Left kidney (tissue), 1 donor: ENCODE measurements at regions not wholly inside any gene's neighbourhood (a gene's known extent, or its start where the extent isn't known, plus 50 kb on each side); places are given as distances from the start of the nearest gene placed in this dataset.
"Not testable (repeated sequence)": the region's sequence is repeated elsewhere in the genome, so short reads cannot be mapped to it uniquely, and the experiment has no call there.

Experiments used
- DNase-seq: peaks from one replicate; pipeline ENCODE4 v3.0.0-alpha.2; 2013

- no peak for DNase-seq
These were observed 304.6 kb upstream of the CDH11 start for GRCh38 chr16:65426484-65426883.

GRCh38 chr16:65422934-65423333, 301.1 kb upstream of the CDH11 start:
- DNase-seq = no peak

GRCh38 chr16:65421596-65421995, 299.7 kb upstream of the CDH11 start:
- DNase-seq = no peak

GRCh38 chr16:65418435-65418834, 296.6 kb upstream of the CDH11 start:
- no peak for DNase-seq

- no peak for DNase-seq
These were observed 293.6 kb upstream of the CDH11 start for GRCh38 chr16:65415460-65415859.

GRCh38 chr16:65414284-65414984, 292.6 kb upstream of the CDH11 start:
- no peak for DNase-seq

- DNase-seq = no peak
These were observed 292.0 kb upstream of the CDH11 start for GRCh38 chr16:65413861-65414260.

GRCh38 chr16:65410801-65411200, 288.9 kb upstream of the CDH11 start:
- no peak for DNase-seq

GRCh38 chr16:65409510-65409909, 287.6 kb upstream of the CDH11 start:
- DNase-seq = no peak

GRCh38 chr16:65406933-65407332, 285.1 kb upstream of the CDH11 start:
- no peak for DNase-seq

- no peak for DNase-seq
These were observed 284.3 kb upstream of the CDH11 start for GRCh38 chr16:65406116-65406515.

GRCh38 chr16:65394281-65394680, 272.4 kb upstream of the CDH11 start:
- no peak for DNase-seq

GRCh38 chr16:65392806-65393565, 271.1 kb upstream of the CDH11 start:
- no peak for DNase-seq

- DNase-seq = no peak
These were observed 266.7 kb upstream of the CDH11 start for GRCh38 chr16:65388592-65388991.

GRCh38 chr16:65386672-65387071, 264.8 kb upstream of the CDH11 start:
- no peak for DNase-seq

- DNase-seq = no peak
These were observed 262.6 kb upstream of the CDH11 start for GRCh38 chr16:65384441-65384840.

GRCh38 chr16:65377195-65377594, 255.3 kb upstream of the CDH11 start:
- no peak for DNase-seq

- no peak for DNase-seq
These were observed 254.7 kb upstream of the CDH11 start for GRCh38 chr16:65376601-65377000.

GRCh38 chr16:65375651-65376050, 253.8 kb upstream of the CDH11 start:
- DNase-seq = no peak

- no peak for DNase-seq
These were observed 251.2 kb upstream of the CDH11 start for GRCh38 chr16:65373097-65373496.

GRCh38 chr16:65372171-65372570, 250.3 kb upstream of the CDH11 start:
- no peak for DNase-seq

GRCh38 chr16:65365732-65366715, 244.2 kb upstream of the CDH11 start:
- DNase-seq = no peak

GRCh38 chr16:65356721-65357120, 234.9 kb upstream of the CDH11 start:
- DNase-seq = not testable (repeated sequence)
